Ovary (tissue), 3 donors: ENCODE measurements at regions not wholly inside any gene's neighbourhood (a gene's known extent, or its start where the extent isn't known, plus 50 kb on each side); places are given as distances from the start of the nearest gene placed in this dataset.

Source experiments
- CTCF ChIP-seq, 3 donors: fragments of 450-650 bp in 2 of 3; fragments of 200-600 bp in 1 of 3; IDR thresholded peaks; one replicate each; pipeline versions ENCODE4 v1.5.1 to v1.8.0; 2016 to 2022; ENCODE audit warnings: antibody characterized with exemption in 3 of 3, mild to moderate bottlenecking in 1 of 3
- POLR2A ChIP-seq: fragments of 450-650 bp; IDR thresholded peaks from one replicate; pipeline ENCODE4 v1.6.1; 2017; ENCODE audit warnings: antibody characterized with exemption, mild to moderate bottlenecking, moderate library complexity
- donor health status: DM: no; HTN: no; CAD: no.

GRCh38 chr1:112772781-112773180, 57.6 kb upstream of the PPM1J start:
- no peak for TF ChIP-seq POLR2A
- no peak for TF ChIP-seq CTCF (IDR thresholded peaks at IDR 0.05)
